Liver (tissue), 3 donors: ENCODE measurements at regions not wholly inside any gene's neighbourhood (a gene's known extent, or its start where the extent isn't known, plus 50 kb on each side); places are given as distances from the start of the nearest gene placed in this dataset.

Experiments used
- CTCF ChIP-seq: fragments of 150-350 bp; IDR thresholded peaks from 2 replicates; pipeline ENCODE4 v1.5.1; 2017; ENCODE audit warnings: improper control_type of control experiment, low read depth, low read length; ENCODE audit not compliant: missing input control
- EGR1 ChIP-seq, 2 donors: IDR thresholded peaks; 2 replicates each; pipeline ENCODE4 v1.6.1; 2016 to 2018; ENCODE audit warnings: antibody characterized with exemption in 2 of 2, low read depth in 2 of 2
- GABPA ChIP-seq, 2 donors: IDR thresholded peaks in 1 of 2; conservative IDR thresholded peaks in 1 of 2; 2 replicates each; pipeline ENCODE4 v1.6.1; 2016; ENCODE audit warnings: antibody characterized with exemption in 2 of 2, mild to moderate bottlenecking in 1 of 2, moderate library complexity in 1 of 2
- HNF4G ChIP-seq: IDR thresholded peaks from 2 replicates; pipeline ENCODE4 v1.6.1; 2016; ENCODE audit warnings: antibody characterized with exemption
- MAX ChIP-seq: IDR thresholded peaks from 2 replicates; pipeline ENCODE4 v1.6.1; 2016; ENCODE audit warnings: antibody characterized with exemption
- NR2F2 ChIP-seq: IDR thresholded peaks from 2 replicates; pipeline ENCODE4 v1.6.1; 2016; ENCODE audit warnings: antibody characterized with exemption
- RAD21 ChIP-seq, 2 donors: IDR thresholded peaks; 2 replicates each; pipeline ENCODE4 v1.6.1; 2016; ENCODE audit warnings: antibody characterized with exemption in 2 of 2, mild to moderate bottlenecking in 2 of 2
- RXRA ChIP-seq, 2 donors: IDR thresholded peaks; 2 replicates each; pipeline ENCODE4 v1.6.1; 2017 to 2018; ENCODE audit warnings: antibody characterized with exemption in 2 of 2, mild to moderate bottlenecking in 1 of 2
- SP1 ChIP-seq: IDR thresholded peaks from 2 replicates; pipeline ENCODE4 v1.6.1; 2018; ENCODE audit warnings: antibody characterized with exemption, mild to moderate bottlenecking
- YY1 ChIP-seq: IDR thresholded peaks from 2 replicates; pipeline ENCODE4 v1.6.1; 2016; ENCODE audit warnings: antibody characterized with exemption, mild to moderate bottlenecking
- ZBTB33 ChIP-seq: IDR thresholded peaks from 2 replicates; pipeline ENCODE4 v1.6.1; 2016; ENCODE audit warnings: antibody characterized with exemption
- donor health status: healthy.
- donor health status: healthy.

- TF ChIP-seq RAD21 (IDR thresholded peaks at IDR 0.05) (no peak), GABPA (IDR thresholded peaks at IDR 0.05 in 1 of 2, conservative IDR thresholded peaks at IDR 0.05 in 1 of 2) (no peak), RXRA (IDR thresholded peaks at IDR 0.05) (no peak), CTCF (no peak), EGR1 (IDR thresholded peaks at IDR 0.05; ENCODE audit: low read depth in 2 of 2) (no peak), HNF4G (no peak), MAX (no peak), YY1 (no peak), NR2F2 (no peak), ZBTB33 (no peak), SP1 (no peak)
Observed at GRCh38 chr4:60368986-60369385, 831.1 kb upstream of the ADGRL3 start.
